ENCODE measurements at regions not wholly inside any gene's neighbourhood (a gene's known extent, or its start where the extent isn't known, plus 50 kb on each side); places are given as distances from the start of the nearest gene placed in this dataset.

- TF ChIP-seq CTCF (conservative IDR thresholded peaks at IDR 0.05; ENCODE audit: low read depth, low read length) (no peak), SMC3 (IDR thresholded peaks at IDR 0.05; ENCODE audit: low read depth, low read length) (no peak)
Observed at GRCh38 chr21:38945545-38946245, 140.0 kb downstream of the ETS2 start.
